MCF 10A (cell line): ENCODE measurements at regions not wholly inside any gene's neighbourhood (a gene's known extent, or its start where the extent isn't known, plus 50 kb on each side); places are given as distances from the start of the nearest gene placed in this dataset.

Experiments
- BruUV-seq: library from RNA; stranded (reverse); fragments of 400-500 nt; replicated peaks from 2 replicates; lab custom pipeline; 2021; lab: Mats Ljungman, UMichigan
- CTCF ChIA-PET: fragments of 300-600 bp; sonication (Branson Sonifier 250); formaldehyde crosslinking; extraction: SDS; loops from one replicate; lab custom pipeline; 2021; ENCODE audit warnings: antibody characterized with exemption, inconsistent platforms; lab: Yijun Ruan, JAX
- POLR2A ChIA-PET: fragments of 300-600, 350-650 bp; sonication (Branson Sonifier 250); formaldehyde crosslinking; extraction: SDS; loops from one replicate; lab custom pipeline; 2020; ENCODE audit warnings: antibody characterized with exemption, inconsistent platforms; lab: Yijun Ruan, JAX
- DNase-seq: peaks from one replicate; pipeline ENCODE4 v3.0.0-alpha.2; 2018; ENCODE audit not compliant: unreplicated experiment
- H3K27ac Mint-ChIP-seq: one replicate; pipeline ENCODE4 v1.8.0; 2022; ENCODE audit warnings: mild to moderate bottlenecking, low read depth, mixed read lengths; ENCODE audit not compliant: unreplicated experiment
- H3K27me3 Mint-ChIP-seq: one replicate; pipeline ENCODE4 v1.8.0; 2022; ENCODE audit warnings: mixed read lengths; ENCODE audit not compliant: insufficient read depth, unreplicated experiment
- H3K36me3 Mint-ChIP-seq: one replicate; pipeline ENCODE4 v1.8.0; 2022; ENCODE audit warnings: mild to moderate bottlenecking, moderate library complexity, mixed read lengths; ENCODE audit not compliant: insufficient read depth, unreplicated experiment
- H3K4me1 Mint-ChIP-seq: one replicate; pipeline ENCODE4 v1.8.0; 2022; ENCODE audit warnings: mixed read lengths; ENCODE audit not compliant: insufficient read depth, unreplicated experiment
- H3K4me3 Mint-ChIP-seq: one replicate; pipeline ENCODE4 v1.8.0; 2022; ENCODE audit warnings: mild to moderate bottlenecking, moderate library complexity, mixed read lengths; ENCODE audit not compliant: unreplicated experiment
- H3K9me3 Mint-ChIP-seq: one replicate; pipeline ENCODE4 v1.8.0; 2022; ENCODE audit warnings: mixed read lengths; ENCODE audit not compliant: unreplicated experiment
- CTCF ChIP-seq: fragments of 200-600 bp; IDR thresholded peaks from one replicate; pipeline ENCODE4 v1.8.0; 2022; ENCODE audit warnings: antibody characterized with exemption, mild to moderate bottlenecking; ENCODE audit not compliant: unreplicated experiment
- intact Hi-C: fragments of 100-400 bp; cut with micrococcal nuclease; formaldehyde crosslinking; loops from 2 replicates; pipeline ENCODE4 v1.14.1; 2022

- DNase-seq = no peak
- POLR2A ChIA-PET = interaction anchor here (0.7 kb wide), 1 partner anchor 22 kb away, joined by 3 read pairs; no protein-coding TSS in a partner anchor
- Mint-ChIP-seq H3K4me1 (peaks cover 13% of the 10 kb centered on the region), H3K27me3 (no peaks in the 10 kb centered on the region), H3K36me3 (no peaks in the 10 kb centered on the region), H3K9me3 (no peaks in the 10 kb centered on the region), H3K4me3 (no peak overlapping the region), H3K27ac (no peak overlapping the region)
- intact Hi-C loops = loop anchor here (10.0 kb wide), 1 partner anchor 92 kb away; no protein-coding TSS in a partner anchor
- BruUV-seq = no TSS peak
- CTCF ChIA-PET = interaction anchor here (1.2 to 1.4 kb wide), 2 partner anchors 89 to 509 kb away, joined by 3 to 5 read pairs; no protein-coding TSS in a partner anchor
- TF ChIP-seq CTCF = no peak
Measured at GRCh38 chr13:76386321-76386720, 499.9 kb downstream of the KCTD12 start.

GRCh38 chr13:76385586-76385985 lies 500.6 kb downstream of the KCTD12 start:
- CTCF ChIA-PET = interaction anchor here (0.6 to 1.4 kb wide), 2 partner anchors 509 to 658 kb away, joined by 4 to 5 read pairs; no protein-coding TSS in a partner anchor
- POLR2A ChIA-PET = no interaction called here
- BruUV-seq = no TSS peak
- Mint-ChIP-seq H3K9me3 (no peaks in the 10 kb centered on the region), H3K27me3 (no peaks in the 10 kb centered on the region), H3K4me3 (no peak overlapping the region), H3K36me3 (no peaks in the 10 kb centered on the region), H3K4me1 (peaks cover 13% of the 10 kb centered on the region), H3K27ac (no peak overlapping the region)
- peak; percentile 8 for DNase-seq
- intact Hi-C loops = loop anchor here (10.0 kb wide), 1 partner anchor 91 kb away; no protein-coding TSS in a partner anchor
- TF ChIP-seq CTCF = no peak

DNA sequence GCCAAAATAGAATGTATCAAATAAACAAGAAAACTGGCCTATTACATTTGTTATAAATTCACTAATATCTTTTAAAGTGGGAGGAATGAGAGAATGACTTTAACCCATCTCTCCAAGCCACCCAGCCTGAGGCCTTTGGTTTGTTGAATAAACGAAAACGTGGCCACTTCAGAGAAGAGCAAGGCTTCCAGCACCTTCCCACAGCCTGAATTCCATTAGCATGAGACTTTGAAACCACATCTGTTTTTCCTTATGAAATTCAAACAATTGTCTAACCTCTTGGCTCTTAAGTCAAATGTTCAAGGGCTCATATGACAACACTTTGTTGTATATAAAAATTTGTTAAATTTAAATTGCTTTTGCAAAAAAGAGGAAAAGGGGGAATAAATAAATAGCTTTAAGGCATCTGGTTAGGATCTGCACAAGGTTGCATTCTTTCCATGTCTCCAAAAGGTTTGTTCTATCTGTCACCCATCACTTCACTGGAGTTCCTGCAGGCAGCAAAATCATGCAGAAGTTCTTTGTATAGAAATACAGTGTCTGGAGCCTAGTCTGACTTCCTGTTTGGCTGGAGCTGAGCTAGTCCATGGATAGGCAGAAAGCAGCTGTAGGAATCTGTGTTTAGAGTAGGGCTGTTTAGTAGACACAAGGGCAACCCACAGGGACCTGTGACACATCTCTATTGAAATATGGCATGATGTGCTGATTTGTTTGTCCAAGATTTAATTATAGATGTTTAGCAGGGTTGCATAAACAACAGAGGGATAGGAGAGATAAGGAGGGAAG lies 502.3 kb downstream of the KCTD12 start:
- no peak for TF ChIP-seq CTCF
- H3K27ac Mint-ChIP-seq = peak overlapping the region; percentile 1
- peaks cover 14% of the 10 kb centered on the region for H3K4me1 Mint-ChIP-seq
- DNase-seq = peak; percentile 85
- H3K27me3 Mint-ChIP-seq = no peaks in the 10 kb centered on the region
- intact Hi-C loops = loop anchor here (10.0 kb wide), 1 partner anchor 89 kb away; no protein-coding TSS in a partner anchor
- no peak overlapping the region for H3K4me3 Mint-ChIP-seq
- ChIA-PET CTCF (interaction anchor here (0.6 to 0.8 kb wide), 2 partner anchors 17 to 227 kb away, joined by 6 read pairs; no protein-coding TSS in a partner anchor), POLR2A (interaction anchor here (0.5 kb wide), 1 partner anchor 51 kb away, joined by 4 read pairs; no protein-coding TSS in a partner anchor)
- no TSS peak for BruUV-seq
- no peaks in the 10 kb centered on the region for H3K9me3 Mint-ChIP-seq
- H3K36me3 Mint-ChIP-seq = no peaks in the 10 kb centered on the region

- H3K27me3 Mint-ChIP-seq = no peaks in the 10 kb centered on the region
- peaks cover 14% of the 10 kb centered on the region for H3K4me1 Mint-ChIP-seq
- no peak for DNase-seq
- H3K36me3 Mint-ChIP-seq = no peaks in the 10 kb centered on the region
- no TSS peak for BruUV-seq
- no peak overlapping the region for H3K27ac Mint-ChIP-seq
- intact Hi-C loops = loop anchor here (10.0 kb wide), 1 partner anchor 86 kb away; no protein-coding TSS in a partner anchor
- H3K4me3 Mint-ChIP-seq = no peak overlapping the region
- no peak for TF ChIP-seq CTCF
- POLR2A ChIA-PET = interaction anchor here (1.3 kb wide), 1 partner anchor 29 kb away, joined by 4 read pairs; no protein-coding TSS in a partner anchor
- CTCF ChIA-PET = interaction anchor here (0.8 to 1.0 kb wide), 4 partner anchors 16 to 685 kb away, joined by 3 to 4 read pairs (median 3); no protein-coding TSS in a partner anchor
- H3K9me3 Mint-ChIP-seq = no peaks in the 10 kb centered on the region
Measured at GRCh38 chr13:76380446-76381065, 505.6 kb downstream of the KCTD12 start.
